Osteoblast (primary cell): ENCODE measurements at regions not wholly inside any gene's neighbourhood (a gene's known extent, or its start where the extent isn't known, plus 50 kb on each side); places are given as distances from the start of the nearest gene placed in this dataset.
A peak's percentile ranks its signal among the peaks of the same experiment; 100 is the strongest.

ENCODE experiments used
- DNase-seq: peaks from one replicate; pipeline ENCODE4 v3.0.0; 2011; ENCODE audit warnings: low spot score, mixed read lengths; ENCODE audit not compliant: insufficient read length; ENCODE audit errors: missing footprints
- H2AFZ ChIP-seq: 2 replicates; pipeline ENCODE4 v1.6.0; 2011; ENCODE audit warnings: mild to moderate bottlenecking, low read length
- H3K27ac ChIP-seq: 2 replicates; pipeline ENCODE4 v1.5.1; 2011; ENCODE audit warnings: mild to moderate bottlenecking, low read depth, low read length, moderate library complexity
- H3K27me3 ChIP-seq: 2 replicates; pipeline ENCODE4 v1.6.0; 2012; ENCODE audit warnings: mild to moderate bottlenecking, control low read depth, inconsistent platforms, low read length, moderate library complexity; ENCODE audit not compliant: insufficient read depth
- H3K36me3 ChIP-seq: 2 replicates; pipeline ENCODE4 v1.5.1; 2011; ENCODE audit warnings: mild to moderate bottlenecking, low read length, control low read depth, moderate library complexity; ENCODE audit not compliant: insufficient read depth
- H3K4me1 ChIP-seq: 2 replicates; pipeline ENCODE4 v1.5.1; 2011; ENCODE audit warnings: mild to moderate bottlenecking, low read length, control low read depth, moderate library complexity; ENCODE audit not compliant: insufficient read depth
- H3K4me2 ChIP-seq: 2 replicates; pipeline ENCODE4 v1.6.0; 2011; ENCODE audit warnings: mild to moderate bottlenecking, low read length; ENCODE audit not compliant: insufficient read depth
- H3K4me3 ChIP-seq: fragments of 200-600 bp; sonication (generic); 3 replicates; pipeline ENCODE4 v1.5.1; 2012; ENCODE audit warnings: mild to moderate bottlenecking, low read length, inconsistent platforms; ENCODE audit not compliant: insufficient read depth
- H3K79me2 ChIP-seq: 2 replicates; pipeline ENCODE4 v1.6.0; 2012; ENCODE audit warnings: mild to moderate bottlenecking, low read length, control low read depth, inconsistent platforms; ENCODE audit not compliant: insufficient read depth
- H3K9me3 ChIP-seq: 2 replicates; pipeline ENCODE4 v1.5.1; 2011; ENCODE audit warnings: low read depth, low read length, control low read depth
- H4K20me1 ChIP-seq: 2 replicates; pipeline ENCODE4 v1.6.0; 2012; ENCODE audit warnings: mild to moderate bottlenecking, low read length, control low read depth; ENCODE audit not compliant: insufficient read depth
- CTCF ChIP-seq: IDR thresholded peaks from 2 replicates; pipeline ENCODE4 v1.5.1; 2011; ENCODE audit warnings: mild to moderate bottlenecking, low read depth, low read length, moderate library complexity; ENCODE audit errors: extremely low read depth

GRCh38 chr9:73037613-73038012, 84.8 kb upstream of the ALDH1A1 start:
- DNase-seq = no peak
- Histone ChIP-seq H3K4me2 (no peak overlapping the region), H3K79me2 (no peaks in the 10 kb centered on the region), H3K36me3 (no peaks in the 10 kb centered on the region), H3K4me1 (peaks cover 9% of the 10 kb centered on the region), H3K9me3 (no peaks in the 10 kb centered on the region), H3K4me3 (no peak overlapping the region), H2AFZ (no peak overlapping the region), H4K20me1 (no peaks in the 10 kb centered on the region), H3K27me3 (peaks cover 8% of the 10 kb centered on the region), H3K27ac (no peak overlapping the region)
- TF ChIP-seq CTCF = no peak

DNA sequence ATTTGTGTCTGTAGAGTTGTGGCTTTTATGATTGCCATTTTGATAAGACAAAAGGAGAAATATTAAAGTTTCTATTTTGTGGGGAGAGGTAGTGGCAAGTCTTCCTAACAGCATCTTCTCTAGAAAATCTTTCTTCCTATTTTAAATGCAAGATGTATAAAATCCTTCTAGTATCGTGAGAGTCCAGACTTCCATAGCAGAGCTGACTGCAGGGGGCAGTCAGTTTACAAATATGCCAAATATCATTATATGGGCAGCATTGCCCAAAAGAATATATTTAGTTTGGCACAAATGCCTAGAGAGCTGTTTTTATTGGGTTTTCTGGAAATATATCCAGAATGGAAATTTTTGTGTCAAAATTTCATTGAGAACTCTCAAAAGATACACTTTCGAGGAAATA, 82.1 kb upstream of the ALDH1A1 start:
- no peaks in the 10 kb centered on the region for H3K9me3 ChIP-seq
- no peak overlapping the region for H2AFZ ChIP-seq
- peaks cover 9% of the 10 kb centered on the region for H3K4me1 ChIP-seq
- no peaks in the 10 kb centered on the region for H3K79me2 ChIP-seq
- no peak overlapping the region for H3K4me3 ChIP-seq
- H3K27me3 ChIP-seq = peaks cover 8% of the 10 kb centered on the region
- H4K20me1 ChIP-seq = no peaks in the 10 kb centered on the region
- H3K27ac ChIP-seq = no peak overlapping the region
- no peak overlapping the region for H3K4me2 ChIP-seq
- DNase-seq = peak; percentile 39
- no peaks in the 10 kb centered on the region for H3K36me3 ChIP-seq
- peak; percentile 26 for TF ChIP-seq CTCF

DNA sequence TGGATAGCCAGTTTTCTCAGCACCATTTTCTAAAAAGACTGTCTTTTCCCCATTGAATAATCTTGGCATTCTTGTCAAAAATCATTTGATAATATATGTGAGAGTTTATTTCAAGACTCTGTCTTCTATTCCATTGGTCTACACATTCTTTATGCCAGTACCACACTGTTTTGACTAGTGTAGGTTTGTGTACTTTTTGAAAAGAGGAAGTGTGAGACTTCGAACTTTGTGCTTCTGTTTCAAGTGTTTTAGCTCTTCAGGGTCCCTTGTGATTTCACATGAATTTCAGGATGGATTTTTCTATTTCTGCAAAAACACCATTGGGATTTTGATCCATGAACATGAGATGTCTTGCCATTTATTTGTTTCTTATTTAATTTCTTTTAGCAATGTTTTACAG, 78.5 kb upstream of the ALDH1A1 start:
- Histone ChIP-seq H3K4me2 (no peak overlapping the region), H3K36me3 (no peaks in the 10 kb centered on the region), H3K9me3 (no peaks in the 10 kb centered on the region), H4K20me1 (no peaks in the 10 kb centered on the region), H2AFZ (no peak overlapping the region), H3K4me1 (no peaks in the 10 kb centered on the region), H3K27me3 (peaks cover 5% of the 10 kb centered on the region), H3K4me3 (no peak overlapping the region), H3K27ac (no peak overlapping the region), H3K79me2 (no peaks in the 10 kb centered on the region)
- no peak for TF ChIP-seq CTCF
- DNase-seq = no peak

GRCh38 chr9:73030370-73031030, 77.6 kb upstream of the ALDH1A1 start:
- Histone ChIP-seq H3K4me1 (no peaks in the 10 kb centered on the region), H3K27me3 (no peaks in the 10 kb centered on the region), H3K79me2 (no peaks in the 10 kb centered on the region), H3K27ac (no peak overlapping the region), H3K4me3 (no peak overlapping the region), H3K36me3 (no peaks in the 10 kb centered on the region), H3K4me2 (no peak overlapping the region), H2AFZ (no peak overlapping the region), H4K20me1 (no peaks in the 10 kb centered on the region), H3K9me3 (no peaks in the 10 kb centered on the region)
- no peak for DNase-seq
- TF ChIP-seq CTCF = no peak
